Heart right ventricle (tissue), 16 donors: ENCODE measurements at regions not wholly inside any gene's neighbourhood (a gene's known extent, or its start where the extent isn't known, plus 50 kb on each side); places are given as distances from the start of the nearest gene placed in this dataset.
A peak's percentile ranks its signal among the peaks of the same experiment; 100 is the strongest.

ENCODE experiments used
- ATAC-seq, 8 donors: fragments of 200-7000 bp; cut with Tn5 transposase; one replicate each; pipeline ENCODE4 v1.9.1; 2020; ENCODE audit warnings: mild to moderate bottlenecking in 8 of 8, moderate library complexity in 8 of 8, moderate number of reproducible peaks in 1 of 8
- DNase-seq, 2 donors: peaks; one replicate each; pipeline ENCODE4 v3.0.0-alpha.2; 2020
- H3K27ac ChIP-seq, 10 donors: fragments of 200-600 bp; sonication (generic) in 2 of 10; one replicate each; pipeline versions ENCODE4 v1.5.0 to v1.8.0; 2020 to 2022; ENCODE audit warnings: mild to moderate bottlenecking in 3 of 10
- H3K27me3 ChIP-seq, 7 donors: fragments of 200-600 bp; one replicate each; pipeline ENCODE4 v1.8.0; 2021 to 2022; ENCODE audit warnings: mild to moderate bottlenecking in 2 of 7
- H3K36me3 ChIP-seq, 9 donors: fragments of 200-600 bp; sonication (generic) in 1 of 9; one replicate each; pipeline versions ENCODE4 v1.5.0 to v1.8.0; 2020 to 2022; ENCODE audit warnings: mild to moderate bottlenecking in 2 of 9
- H3K4me1 ChIP-seq, 9 donors: fragments of 200-600 bp; sonication (generic) in 1 of 9; one replicate each; pipeline versions ENCODE4 v1.5.0 to v1.8.0; 2020 to 2022; ENCODE audit warnings: mild to moderate bottlenecking in 4 of 9
- H3K4me3 ChIP-seq, 10 donors: fragments of 200-600 bp; sonication (generic) in 2 of 10; one replicate each; pipeline versions ENCODE4 v1.5.0 to v1.8.0; 2020 to 2022; ENCODE audit warnings: mild to moderate bottlenecking in 7 of 10, moderate library complexity in 2 of 10
- H3K9me3 ChIP-seq, 11 donors: fragments of 200-600 bp in 10 of 11; sonication (generic) in 2 of 11; one replicate each; pipeline versions ENCODE4 v1.5.0 to v1.8.0; 2013 to 2022; ENCODE audit warnings: mild to moderate bottlenecking in 2 of 11, control low read depth in 1 of 11, moderate library complexity in 1 of 11
- whole genome bisulfite sequencing, 2 donors: extraction: QIAGEN DNeasy Blood & Tissue Kit; methylation state at CpG; one replicate each; pipeline ENCODE4 v1.1.7; 2013; ENCODE audit warnings: inconsistent platforms in 1 of 2; 5-methylcytosine and 5-hydroxymethylcytosine counted together
- intact Hi-C, 10 donors: fragments of 100-400 bp; cut with DNase I; formaldehyde crosslinking; loops; one replicate each; pipeline versions ENCODE4 v1.11.1 to v1.14.2; 2022
- TF ChIP-seq, protein P1 (sequence below), 9 donors: fragments of 200-600 bp; sonication (generic) in 2 of 9; IDR thresholded peaks; one replicate each; pipeline versions ENCODE4 v1.5.0 to v1.8.0; 2021 to 2022; ENCODE audit warnings: antibody characterized with exemption in 9 of 9, mild to moderate bottlenecking in 5 of 9, moderate library complexity in 1 of 9
- donor health status: Arrhythmogenic right ventricular cardiomyopathy.
- donor health status: ischemic (EF 13 %, LVEDD 7.1; RV severe dilation, severe dysfunction).
- donor health status: healthy with polysubstance abuse.
- donor health status: DM: no; HTN: yes; CAD: no.
- donor health status: DM: no; HTN: no; CAD: no.
- donor health status: ischemic (EF 25% LVEDD 6.9; RV normal size, moderate dysfunction).
- donor health status: ischemic (EF 25% LVEDD 5.7; RV mildly dilated, moderate dysfunction).
- donor health status: healthy.
- donor health status: DM: yes; HTN: yes; CAD: no.
- donor health status: Ischemic cardiomyopathy.
- donor health status: ischemic (EF 35%, LVEDD 5.7; RV mildly dilated, moderate dysfunction).
- donor health status: nonischemic (EF 11% LVEDD 7.7; RV severe dilation, severe dysfunction).
- donor health status: DM: yes; HTN: yes; CAD: no.
- donor health status: PGD.
- donor health status: ischemic (EF 29% LVEDD 5.4; RV normal size, mild dysfunction).
- donor health status: nonischemic (EF 23%, LVEDD 6.1; RV moderate dilation, normal function).

GRCh38 chr3:168545591-168545990 lies 449.9 kb upstream of the GOLIM4 start:
- peaks cover 0 to 4% (median 0%) of the 10 kb centered on the region in 9 donors for H3K4me1 ChIP-seq
- TF ChIP-seq, protein P1, sequence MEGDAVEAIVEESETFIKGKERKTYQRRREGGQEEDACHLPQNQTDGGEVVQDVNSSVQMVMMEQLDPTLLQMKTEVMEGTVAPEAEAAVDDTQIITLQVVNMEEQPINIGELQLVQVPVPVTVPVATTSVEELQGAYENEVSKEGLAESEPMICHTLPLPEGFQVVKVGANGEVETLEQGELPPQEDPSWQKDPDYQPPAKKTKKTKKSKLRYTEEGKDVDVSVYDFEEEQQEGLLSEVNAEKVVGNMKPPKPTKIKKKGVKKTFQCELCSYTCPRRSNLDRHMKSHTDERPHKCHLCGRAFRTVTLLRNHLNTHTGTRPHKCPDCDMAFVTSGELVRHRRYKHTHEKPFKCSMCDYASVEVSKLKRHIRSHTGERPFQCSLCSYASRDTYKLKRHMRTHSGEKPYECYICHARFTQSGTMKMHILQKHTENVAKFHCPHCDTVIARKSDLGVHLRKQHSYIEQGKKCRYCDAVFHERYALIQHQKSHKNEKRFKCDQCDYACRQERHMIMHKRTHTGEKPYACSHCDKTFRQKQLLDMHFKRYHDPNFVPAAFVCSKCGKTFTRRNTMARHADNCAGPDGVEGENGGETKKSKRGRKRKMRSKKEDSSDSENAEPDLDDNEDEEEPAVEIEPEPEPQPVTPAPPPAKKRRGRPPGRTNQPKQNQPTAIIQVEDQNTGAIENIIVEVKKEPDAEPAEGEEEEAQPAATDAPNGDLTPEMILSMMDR (IDR thresholded peaks at IDR 0.05): no peak
- peak; percentile 32 to 69 for DNase-seq
- H3K4me3 ChIP-seq: no peak overlapping the region
- ATAC-seq: peak; percentile 65 to 99 (median 90)
- 8 to 24% methylated on average over 1 of the region's 1 CpG for WGBS, 2 donors
- H3K36me3 ChIP-seq: no peaks in the 10 kb centered on the region
- intact Hi-C loops: no loop called here
- H3K27me3 ChIP-seq: peaks cover 0 to 2% (median 0%) of the 10 kb centered on the region in 7 donors
- H3K27ac ChIP-seq: no peak overlapping the region
- H3K9me3 ChIP-seq: no peaks in the 10 kb centered on the region

GRCh38 chr3:168544097-168544957 lies 448.6 kb upstream of the GOLIM4 start:
- intact Hi-C loops: no loop called here
- Histone ChIP-seq H3K27ac (no peak overlapping the region), H3K36me3 (no peaks in the 10 kb centered on the region), H3K9me3 (no peaks in the 10 kb centered on the region), H3K27me3 (no peaks in the 10 kb centered on the region), H3K4me1 (peaks cover 0 to 4% (median 0%) of the 10 kb centered on the region in 9 donors), H3K4me3 (no peak overlapping the region)
- TF ChIP-seq, protein P1 (IDR thresholded peaks at IDR 0.05): no peak
- DNase-seq (no peak), ATAC-seq (no peak)

- H3K27ac ChIP-seq: no peak overlapping the region
- WGBS, 2 donors: 37 to 79% methylated on average over 2 of the region's 2 CpGs
- no peaks in the 10 kb centered on the region for H3K36me3 ChIP-seq
- peaks cover 0 to 4% (median 0%) of the 10 kb centered on the region in 9 donors for H3K4me1 ChIP-seq
- ATAC-seq (no peak), DNase-seq (no peak)
- no peak overlapping the region for H3K4me3 ChIP-seq
- intact Hi-C loops: no loop called here
- no peaks in the 10 kb centered on the region for H3K27me3 ChIP-seq
- H3K9me3 ChIP-seq: no peaks in the 10 kb centered on the region
- TF ChIP-seq, protein P1 (IDR thresholded peaks at IDR 0.05): no peak
Measured at GRCh38 chr3:168540726-168541125, 445.0 kb upstream of the GOLIM4 start.

- H3K9me3 ChIP-seq: no peaks in the 10 kb centered on the region
- DNase-seq (no peak), ATAC-seq (no peak)
- TF ChIP-seq, protein P1 (IDR thresholded peaks at IDR 0.05): no peak
- no peaks in the 10 kb centered on the region for H3K4me1 ChIP-seq
- intact Hi-C loops: no loop called here
- no peak overlapping the region for H3K4me3 ChIP-seq
- no peak overlapping the region for H3K27ac ChIP-seq
- no peaks in the 10 kb centered on the region for H3K36me3 ChIP-seq
- WGBS, 2 donors: 90 to 92% methylated on average over 1 of the region's 1 CpG
- H3K27me3 ChIP-seq: no peaks in the 10 kb centered on the region
Measured at GRCh38 chr3:168539909-168540308, 444.2 kb upstream of the GOLIM4 start.
